ENCODE measurements at regions not wholly inside any gene's neighbourhood (a gene's known extent, or its start where the extent isn't known, plus 50 kb on each side); places are given as distances from the start of the nearest gene placed in this dataset.

DNA sequence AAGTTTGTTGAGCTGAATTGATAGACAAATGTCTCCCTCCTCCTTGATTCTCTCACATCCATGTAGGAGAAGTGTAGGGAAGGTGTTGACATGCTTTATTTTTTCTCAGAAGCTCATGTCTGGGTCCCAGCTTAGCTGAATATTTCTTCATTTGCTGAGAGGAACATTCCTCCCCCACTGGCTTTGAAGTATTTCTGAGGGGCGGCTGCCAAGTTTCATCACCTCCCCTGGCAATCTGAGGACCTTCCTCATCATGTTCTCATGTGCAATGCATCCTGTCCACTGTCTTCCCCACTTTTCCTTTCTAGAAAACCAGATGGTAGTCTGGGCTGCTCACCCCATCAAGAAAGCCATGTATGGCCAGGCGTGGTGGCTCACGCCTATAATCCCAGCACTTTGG lies 168.9 kb upstream of the RGMA start:
- Histone ChIP-seq H2BK120ac (replicated peaks; ENCODE audit: low read depth, low read length) (no peak overlapping the region), H3K27ac (ENCODE audit: low read depth, low read length) (no peak overlapping the region), H2BK5ac (ENCODE audit: low read depth, low read length) (no peak overlapping the region), H4K91ac (replicated peaks; ENCODE audit: insufficient read length, low read length) (no peak overlapping the region), H3K36me3 (ENCODE audit: control insufficient read depth in 2 of 4, insufficient read depth in 4 of 4, low read length in 3 of 4) (no peaks in the 10 kb centered on the region), H3K23ac (ENCODE audit: insufficient read length) (no peak overlapping the region), H4K20me1 (replicated peaks in 1 of 2; ENCODE audit: control insufficient read depth in 1 of 2, insufficient read depth in 2 of 2, low read length in 2 of 2) (no peaks in the 10 kb centered on the region), H2AFZ (ENCODE audit: low read length) (no peak overlapping the region), H3K4me3 (ENCODE audit: extremely low read depth in 1 of 4, insufficient read depth in 2 of 4, low read depth in 3 of 4, low read length in 4 of 4) (no peak overlapping the region), H3K4me2 (ENCODE audit: insufficient read depth in 1 of 2, low read depth in 2 of 2, low read length in 2 of 2) (no peak overlapping the region), H3K9me3 (ENCODE audit: insufficient read depth in 2 of 2, low read depth in 1 of 2, low read length in 1 of 2) (no peaks in the 10 kb centered on the region), H3K27me3 (replicated peaks in 1 of 4; ENCODE audit: control insufficient read depth in 3 of 4, extremely low read depth in 1 of 4, insufficient read depth in 3 of 4, low read length in 3 of 4) (0 out of 7 replicates have a peak, but pooled peaks cover 0 to 2% (median 0%) of the 10 kb centered on the region in 4 experiments), H3K4ac (replicated peaks; ENCODE audit: insufficient read length, low read depth, low read length) (no peak overlapping the region), H3K14ac (ENCODE audit: insufficient read length) (no peak overlapping the region), H3K79me2 (ENCODE audit: control insufficient read depth in 1 of 2, insufficient read depth in 2 of 2, low read length in 2 of 2) (no peaks in the 10 kb centered on the region), H2AK5ac (ENCODE audit: low read depth, low read length) (no peak overlapping the region), H3K79me1 (ENCODE audit: low read depth, low read length) (no peaks in the 10 kb centered on the region), H3K23me2 (ENCODE audit: low read depth, low read length) (no peaks in the 10 kb centered on the region), H2BK12ac (ENCODE audit: low read depth, low read length) (no peak overlapping the region), H3K4me1 (replicated peaks in 1 of 4; ENCODE audit: control insufficient read depth in 3 of 4, insufficient read depth in 4 of 4, low read length in 3 of 4) (no peaks in the 10 kb centered on the region), H2BK15ac (ENCODE audit: low read length) (no peak overlapping the region), H4K8ac (ENCODE audit: extremely low read depth, insufficient read depth, low read length) (no peak overlapping the region), H4K5ac (ENCODE audit: insufficient read length, low read depth, low read length) (no peak overlapping the region), H3K18ac (ENCODE audit: extremely low read depth, low read length) (no peak overlapping the region), H3K9ac (replicated peaks in 1 of 4; ENCODE audit: extremely low read depth in 1 of 4, low read depth in 3 of 4, low read length in 3 of 4) (no peak overlapping the region), H2BK20ac (ENCODE audit: low read length) (no peak overlapping the region), H3K56ac (replicated peaks; ENCODE audit: insufficient read length, low read depth, low read length) (no peak overlapping the region)
- DNase-seq (ENCODE audit: low read depth in 1 of 2, low spot score in 2 of 2): no peak
- no peak for FAIRE-seq
- WGBS, 2 experiments (ENCODE audit: extremely low coverage in 1 of 2, insufficient coverage in 1 of 2, insufficient read length in 1 of 2, insufficient replicate concordance in 2 of 2, low coverage in 1 of 2, low lambda C conversion rate in 2 of 2, missing lambda C conversion rate in 1 of 2): 79% methylated on average over 3 of the region's 3 CpGs; no CpG with 5 or more reads in 1 of the 2 experiments
- ChIA-PET POLR2A (ENCODE audit: partially characterized antibody) (no interaction called here), CTCF (ENCODE audit: partially characterized antibody) (interaction anchor here (0.6 to 1.4 kb wide), 7 partner anchors 9 to 197 kb away, joined by 3 to 6 read pairs (median 3); no protein-coding TSS in a partner anchor)
- TF ChIP-seq SRF (IDR thresholded peaks at IDR 0.05; ENCODE audit: low read depth, low read length) (no peak), POLR2A (IDR thresholded peaks at IDR 0.05; ENCODE audit: control extremely low read depth in 1 of 2, low read depth in 2 of 2, low read length in 2 of 2) (no peak), TAF7 (optimal IDR thresholded peaks at IDR 0.05; ENCODE audit: borderline replicate concordance, low read depth, low read length) (no peak)
- TF ChIP-seq, protein P1, sequence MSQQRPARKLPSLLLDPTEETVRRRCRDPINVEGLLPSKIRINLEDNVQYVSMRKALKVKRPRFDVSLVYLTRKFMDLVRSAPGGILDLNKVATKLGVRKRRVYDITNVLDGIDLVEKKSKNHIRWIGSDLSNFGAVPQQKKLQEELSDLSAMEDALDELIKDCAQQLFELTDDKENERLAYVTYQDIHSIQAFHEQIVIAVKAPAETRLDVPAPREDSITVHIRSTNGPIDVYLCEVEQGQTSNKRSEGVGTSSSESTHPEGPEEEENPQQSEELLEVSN (IDR thresholded peaks at IDR 0.05): no peak

Measured in H1 (cell line).